ENCODE measurements at regions not wholly inside any gene's neighbourhood (a gene's known extent, or its start where the extent isn't known, plus 50 kb on each side); places are given as distances from the start of the nearest gene placed in this dataset.

- Histone ChIP-seq H3K79me2 (ENCODE audit: control insufficient read depth, insufficient read depth, low read length) (no peaks in the 10 kb centered on the region), H3K4me2 (ENCODE audit: extremely low read depth, insufficient read depth, low read length) (no peak overlapping the region), H3K4me1 (ENCODE audit: control insufficient read depth, extremely low read depth, insufficient read depth, low read length) (peaks cover 4% of the 10 kb centered on the region), H3K36me3 (ENCODE audit: control insufficient read depth, insufficient read depth, low read length) (no peaks in the 10 kb centered on the region), H3K27me3 (ENCODE audit: control insufficient read depth, insufficient read depth, low read length) (no peaks in the 10 kb centered on the region), H2AFZ (ENCODE audit: low read length) (peak overlapping the region; percentile 14), H4K20me1 (ENCODE audit: control insufficient read depth, extremely low read depth, insufficient read depth, low read length) (no peaks in the 10 kb centered on the region), H3K9me3 (ENCODE audit: control insufficient read depth, insufficient read depth, low read depth, low read length) (no peaks in the 10 kb centered on the region), H3K9ac (ENCODE audit: insufficient read depth, low read length) (no peak overlapping the region), H3K27ac (ENCODE audit: insufficient read depth, low read length) (peak overlapping the region; percentile 10), H3K4me3 (replicated peaks in 1 of 4; ENCODE audit: control extremely low read depth in 1 of 4, insufficient read depth in 1 of 4, low read depth in 3 of 4, low read length in 4 of 4) (no peak overlapping the region)
- peak in 1 of 2 donors; percentile 51 for DNase-seq (ENCODE audit: low read depth in 2 of 2)
- TF ChIP-seq EZH2 (IDR thresholded peaks at IDR 0.05; ENCODE audit: low read length, missing control alignments) (no peak), CTCF (conservative IDR thresholded peaks at IDR 0.05 in 1 of 2, IDR thresholded peaks at IDR 0.05 in 1 of 2; ENCODE audit: low read depth in 1 of 2, low read length in 2 of 2) (no peak)
These were observed 171.7 kb downstream of the PHLDA1 start for GRCh38 chr12:75859868-75860267.

GRCh38 chr12:75856235-75856634 lies 175.3 kb downstream of the PHLDA1 start:
- H3K9me3 ChIP-seq (ENCODE audit: control insufficient read depth, insufficient read depth, low read depth, low read length) = no peaks in the 10 kb centered on the region
- H4K20me1 ChIP-seq (ENCODE audit: control insufficient read depth, extremely low read depth, insufficient read depth, low read length) = no peaks in the 10 kb centered on the region
- H2AFZ ChIP-seq (ENCODE audit: low read length) = no peak overlapping the region
- no peak overlapping the region for H3K9ac ChIP-seq (ENCODE audit: insufficient read depth, low read length)
- H3K27ac ChIP-seq (ENCODE audit: insufficient read depth, low read length) = no peak overlapping the region
- no peaks in the 10 kb centered on the region for H3K27me3 ChIP-seq (ENCODE audit: control insufficient read depth, insufficient read depth, low read length)
- H3K4me1 ChIP-seq (ENCODE audit: control insufficient read depth, extremely low read depth, insufficient read depth, low read length) = no peaks in the 10 kb centered on the region
- H3K79me2 ChIP-seq (ENCODE audit: control insufficient read depth, insufficient read depth, low read length) = no peaks in the 10 kb centered on the region
- peak in 1 of 2 donors; percentile 73 for DNase-seq (ENCODE audit: low read depth in 2 of 2)
- H3K4me3 ChIP-seq (replicated peaks in 1 of 4; ENCODE audit: control extremely low read depth in 1 of 4, insufficient read depth in 1 of 4, low read depth in 3 of 4, low read length in 4 of 4) = no peak overlapping the region
- no peak overlapping the region for H3K4me2 ChIP-seq (ENCODE audit: extremely low read depth, insufficient read depth, low read length)
- H3K36me3 ChIP-seq (ENCODE audit: control insufficient read depth, insufficient read depth, low read length) = no peaks in the 10 kb centered on the region
- TF ChIP-seq EZH2 (IDR thresholded peaks at IDR 0.05; ENCODE audit: low read length, missing control alignments) (no peak), CTCF (conservative IDR thresholded peaks at IDR 0.05 in 1 of 2, IDR thresholded peaks at IDR 0.05 in 1 of 2; ENCODE audit: low read depth in 1 of 2, low read length in 2 of 2) (no peak)

- no peaks in the 10 kb centered on the region for H4K20me1 ChIP-seq (ENCODE audit: control insufficient read depth, extremely low read depth, insufficient read depth, low read length)
- no peak overlapping the region for H3K4me2 ChIP-seq (ENCODE audit: extremely low read depth, insufficient read depth, low read length)
- no peak overlapping the region for H3K4me3 ChIP-seq (replicated peaks in 1 of 4; ENCODE audit: control extremely low read depth in 1 of 4, insufficient read depth in 1 of 4, low read depth in 3 of 4, low read length in 4 of 4)
- H3K9ac ChIP-seq (ENCODE audit: insufficient read depth, low read length) = no peak overlapping the region
- H3K27me3 ChIP-seq (ENCODE audit: control insufficient read depth, insufficient read depth, low read length) = no peaks in the 10 kb centered on the region
- H3K79me2 ChIP-seq (ENCODE audit: control insufficient read depth, insufficient read depth, low read length) = no peaks in the 10 kb centered on the region
- TF ChIP-seq EZH2 (IDR thresholded peaks at IDR 0.05; ENCODE audit: low read length, missing control alignments) (no peak), CTCF (conservative IDR thresholded peaks at IDR 0.05 in 1 of 2, IDR thresholded peaks at IDR 0.05 in 1 of 2; ENCODE audit: low read depth in 1 of 2, low read length in 2 of 2) (no peak)
- H2AFZ ChIP-seq (ENCODE audit: low read length) = no peak overlapping the region
- no peak for DNase-seq (ENCODE audit: low read depth in 2 of 2)
- H3K27ac ChIP-seq (ENCODE audit: insufficient read depth, low read length) = no peak overlapping the region
- H3K4me1 ChIP-seq (ENCODE audit: control insufficient read depth, extremely low read depth, insufficient read depth, low read length) = peaks cover 3% of the 10 kb centered on the region
- no peaks in the 10 kb centered on the region for H3K9me3 ChIP-seq (ENCODE audit: control insufficient read depth, insufficient read depth, low read depth, low read length)
- no peaks in the 10 kb centered on the region for H3K36me3 ChIP-seq (ENCODE audit: control insufficient read depth, insufficient read depth, low read length)
These were observed 176.2 kb downstream of the PHLDA1 start for GRCh38 chr12:75855360-75855759.
